CD4-positive, alpha-beta T cell treated with Interleukin-2 at 100 ng/mL for 4 hours (primary cell): ENCODE measurements at regions not wholly inside any gene's neighbourhood (a gene's known extent, or its start where the extent isn't known, plus 50 kb on each side); places are given as distances from the start of the nearest gene placed in this dataset.
"Not testable (repeated sequence)": the region's sequence is repeated elsewhere in the genome, so short reads cannot be mapped to it uniquely, and the experiment has no call there.

Source experiments
- DNase-seq: peaks from one replicate; pipeline ENCODE4 v3.0.0-alpha.2; 2020; ENCODE audit warnings: low spot score

DNA sequence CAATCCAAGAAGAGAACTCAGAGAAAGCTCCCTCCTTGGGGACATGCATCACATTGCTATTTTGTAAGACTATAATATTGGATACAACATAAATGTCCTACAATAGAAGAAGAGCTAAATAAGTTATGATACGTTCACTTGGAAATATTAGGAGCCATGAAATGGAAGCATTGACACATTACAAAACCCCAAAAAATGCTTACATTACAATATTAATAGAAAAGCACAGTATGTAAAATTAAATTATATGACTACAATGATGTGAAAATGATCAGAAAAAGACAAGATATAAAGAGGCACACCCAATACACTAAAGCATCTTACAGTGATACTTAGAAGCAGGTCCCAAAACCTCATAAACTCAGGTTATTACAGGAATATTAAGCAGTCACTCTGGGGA lies 694.1 kb downstream of the TOX3 start:
- DNase-seq: no peak

DNA sequence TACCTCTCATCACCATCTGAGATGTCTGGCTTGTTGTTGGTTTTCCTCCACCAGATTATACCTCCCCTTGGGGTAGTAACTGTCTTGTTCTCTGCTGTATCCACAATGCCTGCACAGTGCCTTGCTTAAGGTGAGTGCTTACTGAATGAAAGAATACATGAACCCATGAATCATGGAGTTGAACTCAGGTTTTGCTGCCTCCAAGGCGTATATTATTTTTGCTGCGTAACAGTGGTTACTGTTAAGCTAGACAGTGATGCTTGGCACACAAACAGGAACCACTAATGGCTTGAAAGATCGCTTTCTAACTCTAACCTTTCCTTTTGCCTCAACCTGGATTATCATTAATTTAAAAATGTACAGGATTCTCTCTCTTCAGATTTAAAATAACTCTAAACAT lies 695.8 kb downstream of the TOX3 start:
- DNase-seq: no peak

DNA sequence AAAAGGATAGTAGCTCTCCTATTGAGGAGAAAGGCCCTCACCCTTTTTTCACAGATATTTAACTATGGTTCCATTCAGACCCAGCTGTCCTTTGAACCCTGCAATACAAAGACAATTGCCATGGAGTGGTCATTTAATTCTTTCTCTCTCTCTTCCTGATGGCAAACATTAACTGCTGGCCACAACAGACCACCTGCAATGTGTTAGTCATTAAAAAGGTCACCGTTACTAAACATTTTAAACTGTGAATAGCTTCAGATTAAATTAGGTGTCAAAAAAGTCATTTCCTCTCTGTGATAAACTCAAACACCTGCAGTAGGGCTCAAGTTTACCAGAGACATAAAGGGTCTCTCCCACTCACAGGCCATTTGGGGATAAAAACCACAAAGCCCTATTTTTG lies 697.2 kb downstream of the TOX3 start:
- no peak for DNase-seq

DNA sequence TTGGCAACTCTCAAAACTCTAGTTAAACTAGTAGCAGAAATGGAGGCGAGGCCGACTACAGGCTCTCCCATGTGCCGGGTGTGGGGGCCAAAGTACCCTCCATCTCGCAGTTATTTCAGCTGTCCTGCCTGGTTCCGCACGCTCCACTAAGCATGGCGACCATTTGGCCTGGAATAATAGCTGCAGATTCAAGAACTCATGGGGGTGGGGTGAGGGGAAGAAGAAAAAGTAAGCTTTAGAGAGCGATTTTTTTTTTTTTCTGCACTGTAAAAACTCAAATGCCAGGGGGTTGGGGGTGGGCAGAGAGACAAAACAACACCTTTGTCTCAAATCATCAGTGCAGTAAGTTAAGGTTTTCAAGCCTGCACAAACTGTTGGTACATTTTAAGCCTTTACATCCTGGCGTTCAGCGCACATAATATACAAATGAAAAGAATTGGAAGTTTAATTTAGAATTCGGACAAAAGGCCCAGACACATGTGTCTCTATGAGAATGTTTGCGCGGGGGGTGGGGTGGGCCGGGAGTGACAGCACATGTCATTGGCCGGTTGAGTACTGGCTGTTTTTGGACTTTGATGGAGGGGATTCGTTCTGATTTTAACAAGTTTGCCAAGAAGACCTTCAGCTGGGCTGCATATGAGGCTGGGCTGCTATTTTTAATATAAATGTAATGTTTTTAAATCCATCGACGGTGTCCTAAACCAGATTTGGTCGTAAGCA lies 694.7 kb upstream of the SALL1 start:
- no peak for DNase-seq

DNA sequence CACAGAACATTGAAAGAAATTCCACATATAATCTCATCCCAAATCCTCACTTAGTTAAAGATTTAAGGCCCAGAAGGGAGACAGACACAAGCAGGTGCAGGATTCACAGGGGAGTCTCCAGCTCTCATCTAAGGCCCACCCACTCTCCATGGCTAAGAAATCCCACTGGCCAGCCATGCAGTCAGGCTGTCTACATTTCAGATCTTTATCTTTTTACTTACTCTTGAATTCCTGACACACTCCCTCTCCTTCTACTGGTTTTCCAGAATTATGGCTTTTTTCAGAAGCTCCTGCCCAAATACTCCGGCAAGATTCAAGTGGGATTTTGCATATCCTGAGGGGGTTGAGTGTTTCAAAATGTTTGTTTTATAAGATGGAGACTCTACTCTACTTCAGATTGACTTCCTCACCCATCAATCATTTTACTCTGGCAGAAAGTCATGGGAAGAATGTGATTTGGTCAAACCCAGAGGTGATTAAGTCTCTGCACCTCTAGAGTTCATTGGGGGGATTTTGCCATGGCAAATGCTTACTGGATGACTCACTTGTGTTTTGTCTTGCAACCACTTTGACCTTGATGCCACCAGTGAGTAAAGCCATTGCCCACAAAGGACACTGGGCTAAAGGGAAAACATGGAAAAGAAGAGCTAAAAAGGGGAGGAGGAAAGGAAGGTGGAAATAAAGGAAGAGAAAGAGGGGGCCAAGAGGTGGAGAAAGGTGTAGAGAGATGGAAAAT lies 688.8 kb upstream of the SALL1 start:
- DNase-seq: no peak

DNA sequence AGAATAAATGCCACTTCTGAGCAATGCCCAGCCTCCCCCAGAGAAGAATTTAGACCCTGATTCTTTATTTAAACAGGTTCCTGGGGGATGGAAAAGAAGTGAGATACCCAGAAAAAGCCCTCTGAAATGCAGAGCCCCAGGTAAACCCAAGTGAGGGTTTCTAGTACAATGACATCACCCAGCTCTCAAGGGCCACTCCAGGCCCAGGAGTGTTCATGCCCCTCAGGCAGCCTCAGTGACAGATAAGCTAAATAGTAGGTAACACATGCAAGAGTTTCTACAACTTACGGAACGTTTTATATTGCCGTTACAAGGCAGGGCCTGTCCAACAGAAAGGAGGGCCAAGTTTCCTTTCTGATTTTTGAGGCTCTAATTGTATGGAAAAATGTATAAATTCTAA lies 683.7 kb upstream of the SALL1 start:
- no peak for DNase-seq

DNA sequence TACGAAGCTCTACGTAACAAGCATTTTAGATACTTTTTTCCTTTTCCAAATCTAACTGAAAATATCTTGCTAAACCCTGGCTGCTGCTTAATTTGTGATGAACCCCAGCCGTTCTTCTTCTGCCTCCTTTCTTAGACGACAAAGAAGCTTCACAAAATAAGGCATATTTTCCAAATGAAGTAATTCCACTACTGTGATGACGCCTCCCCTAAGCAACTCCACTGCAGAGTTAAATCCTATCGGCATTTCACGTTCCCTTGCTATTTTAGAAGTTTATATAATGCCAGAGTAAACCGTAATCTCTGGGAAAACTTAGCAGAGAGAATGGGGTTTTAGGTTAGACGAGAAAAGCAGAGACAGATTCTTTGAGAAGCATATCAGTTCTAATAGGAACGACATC lies 683.1 kb upstream of the SALL1 start:
- no peak for DNase-seq

DNA sequence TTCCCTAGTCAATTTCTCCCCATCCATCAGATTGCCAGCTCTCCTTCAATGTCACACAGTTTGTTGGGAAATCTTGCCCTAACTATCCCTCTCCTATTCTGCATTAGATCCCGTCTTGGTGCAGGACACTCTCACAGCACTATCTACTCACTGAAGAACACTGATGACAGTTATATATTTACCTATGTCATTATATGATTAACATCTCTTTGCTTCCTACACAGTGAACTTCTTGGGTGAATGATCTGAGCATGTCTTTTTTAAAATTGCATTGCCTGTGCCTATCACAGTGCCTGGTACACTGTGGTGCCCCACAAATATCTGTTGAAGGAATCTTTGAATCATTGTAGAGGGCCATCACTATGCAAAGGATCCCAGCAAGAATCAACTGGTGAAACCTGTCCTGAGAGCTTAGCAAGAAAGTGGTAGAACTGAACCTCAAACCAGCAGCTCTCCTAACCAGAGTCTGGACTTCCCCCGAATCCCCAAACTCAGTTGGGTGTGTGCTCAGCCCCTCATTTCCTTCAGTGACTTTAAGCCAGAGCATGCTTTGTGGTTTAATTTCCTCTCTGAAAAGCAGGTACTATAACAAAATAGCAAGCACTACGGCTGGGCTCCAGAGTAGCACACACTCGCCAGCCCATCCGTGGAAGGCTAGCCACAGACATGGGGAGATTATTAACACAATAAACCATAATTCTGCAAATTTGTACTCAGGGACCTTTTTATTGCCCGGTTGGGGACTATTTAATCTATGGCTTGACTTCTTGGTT lies 680.7 kb upstream of the SALL1 start:
- no peak for DNase-seq

DNA sequence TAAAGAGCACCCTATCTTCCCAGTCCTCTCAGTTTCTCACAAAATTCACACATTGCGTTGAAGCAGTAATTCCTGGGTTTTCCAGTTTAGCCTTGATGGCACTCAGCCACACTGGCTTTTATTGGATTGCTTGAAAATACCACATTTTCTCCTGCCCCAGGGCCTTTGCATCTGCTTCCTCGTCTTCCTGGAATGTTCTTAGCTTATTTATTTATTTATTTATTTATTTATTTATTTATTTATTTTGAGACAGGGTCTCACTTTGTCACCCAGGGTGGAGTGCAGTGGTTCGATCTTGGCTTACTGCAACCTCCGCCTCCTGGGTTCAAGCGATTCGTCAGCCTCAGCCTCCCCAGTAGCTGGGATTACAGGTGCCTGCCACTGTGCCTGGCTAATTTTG lies 680.0 kb upstream of the SALL1 start:
- not testable (repeated sequence) for DNase-seq

DNA sequence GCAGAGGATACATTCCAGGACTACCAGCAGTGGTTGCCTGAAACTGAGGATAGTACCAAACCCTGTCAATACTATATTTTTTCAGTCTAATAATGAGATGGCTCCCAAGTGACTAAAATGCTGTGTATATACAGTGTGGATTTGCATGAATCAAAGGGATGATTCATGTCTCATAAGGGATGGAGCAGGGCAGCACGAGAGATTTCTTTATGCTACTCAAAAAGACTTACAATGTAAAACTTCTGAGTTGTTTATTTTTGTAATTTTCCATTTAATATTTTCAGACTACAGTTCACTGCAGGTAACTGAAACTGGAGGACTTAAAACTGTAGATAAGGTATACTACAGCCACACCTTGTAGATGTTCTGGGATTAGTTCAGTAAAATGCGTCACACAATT lies 674.7 kb upstream of the SALL1 start:
- no peak for DNase-seq

DNA sequence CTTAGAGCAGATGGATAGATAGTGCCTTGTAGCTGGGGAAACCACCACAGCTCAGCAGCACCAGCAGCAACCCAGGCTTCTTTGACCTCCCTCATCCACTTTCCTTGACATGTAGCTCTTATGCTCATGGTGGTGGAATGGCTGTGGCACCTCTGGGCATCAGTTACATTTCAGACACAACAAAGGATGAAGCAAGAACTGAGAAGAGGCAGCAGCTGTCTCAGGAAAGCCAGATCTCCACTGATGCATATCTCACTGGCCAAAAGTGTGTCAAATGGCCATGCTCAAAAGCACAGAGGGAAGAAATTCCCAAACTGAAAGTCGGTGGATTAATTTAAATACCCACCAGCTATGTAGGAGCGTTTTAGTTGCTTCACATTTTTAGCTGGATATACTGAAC lies 671.4 kb upstream of the SALL1 start:
- DNase-seq: no peak

DNA sequence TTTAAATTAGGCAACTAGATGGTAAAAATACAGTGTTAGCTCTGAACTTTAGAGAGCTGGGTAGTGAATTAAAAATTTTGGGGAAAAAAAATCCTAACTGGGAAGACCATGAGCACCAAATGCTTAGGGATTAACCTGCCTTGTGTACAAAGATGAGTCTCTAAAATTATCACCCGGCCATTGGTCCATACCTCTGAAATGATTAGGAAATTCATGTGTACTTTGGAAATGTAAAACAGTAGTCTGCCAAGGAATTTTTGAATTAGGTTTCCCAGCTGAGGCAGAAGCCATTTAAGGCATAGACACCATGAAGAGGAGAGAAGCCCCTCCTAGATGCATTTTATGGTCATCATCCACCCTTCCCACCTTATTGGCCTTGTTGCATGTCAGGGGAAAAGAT lies 670.5 kb upstream of the SALL1 start:
- no peak for DNase-seq

DNA sequence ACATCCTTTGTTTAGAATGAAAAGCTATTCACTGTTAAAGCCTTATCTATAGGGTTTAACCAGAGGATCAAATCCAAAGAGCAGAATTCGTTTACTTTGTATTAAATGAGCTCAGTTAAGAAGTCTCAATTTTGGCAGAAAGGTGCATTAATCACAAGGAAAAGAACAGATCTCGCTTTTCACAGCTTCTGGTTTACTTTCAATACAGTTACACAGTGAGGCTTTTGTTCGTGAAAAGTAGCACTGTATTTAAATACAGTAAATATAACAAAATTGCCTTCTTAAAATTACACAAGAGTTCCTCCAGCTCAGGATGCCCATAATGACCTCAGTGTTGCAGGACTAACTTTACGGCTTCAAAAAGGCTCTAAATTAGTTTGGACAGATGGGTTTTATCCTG lies 669.1 kb upstream of the SALL1 start:
- DNase-seq: no peak

DNA sequence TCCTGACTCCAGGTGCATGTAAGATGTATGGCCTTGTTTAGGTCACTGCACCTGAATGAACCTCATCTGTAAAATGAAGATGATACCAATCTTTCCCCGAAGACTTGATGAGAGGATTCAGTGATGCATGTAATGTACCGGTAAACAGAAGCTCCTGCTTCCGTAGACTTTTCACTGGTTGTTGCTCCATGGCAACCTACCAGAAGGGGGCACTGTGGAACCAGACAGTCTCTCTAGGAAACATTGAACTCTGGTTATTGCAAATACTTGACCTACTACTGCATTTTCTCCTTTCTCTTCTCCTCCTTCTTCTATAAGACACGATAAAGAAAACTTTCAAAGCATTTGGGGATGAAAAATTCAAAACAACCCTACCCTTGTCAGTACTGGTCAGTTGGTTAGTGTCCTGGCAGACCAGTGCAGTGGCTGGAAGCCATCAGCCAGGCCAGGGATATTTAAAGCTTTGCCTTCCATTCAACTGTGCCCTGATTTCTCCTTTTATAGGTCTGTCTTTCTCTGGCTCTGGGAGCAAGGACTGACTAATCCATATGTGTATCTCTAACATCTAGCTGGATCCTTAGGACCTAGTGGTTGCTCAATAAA lies 667.4 kb upstream of the SALL1 start:
- no peak for DNase-seq

DNA sequence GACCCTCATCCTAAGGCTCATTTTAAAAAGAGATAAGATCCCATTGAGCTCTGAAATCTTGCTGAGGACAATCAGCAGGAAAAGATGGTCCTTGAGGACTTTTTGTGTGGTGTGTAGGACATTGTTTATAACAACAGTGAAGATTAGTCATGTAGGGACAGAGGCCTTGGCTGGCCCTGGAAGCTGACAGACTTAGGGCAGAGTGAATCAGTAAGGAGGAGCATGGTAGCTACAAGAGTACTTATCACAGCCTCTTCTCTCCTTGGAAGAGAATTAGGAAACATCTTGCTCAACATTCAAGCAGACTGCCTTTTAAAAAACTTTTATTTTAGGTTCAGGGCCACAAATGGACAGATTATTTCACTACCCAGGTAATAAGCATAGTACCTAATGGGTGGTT lies 665.9 kb upstream of the SALL1 start:
- no peak for DNase-seq

DNA sequence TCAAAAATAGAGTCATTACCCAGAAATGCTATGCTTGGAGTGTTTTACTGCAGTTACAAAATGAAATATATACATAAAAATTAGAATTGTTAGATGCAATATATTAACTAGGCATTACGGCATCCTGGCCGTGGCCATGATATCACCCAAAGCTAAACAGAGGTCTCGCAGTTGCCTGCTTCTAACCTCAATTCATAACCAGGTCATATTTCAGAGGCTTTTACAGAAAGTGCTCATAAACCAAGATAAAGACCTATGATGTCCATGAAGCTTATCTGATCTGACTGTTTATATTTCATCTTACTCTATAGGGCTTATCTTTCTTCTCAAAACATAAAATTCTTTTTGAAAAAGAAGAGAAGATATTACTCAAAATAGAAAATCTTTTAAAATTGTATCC lies 664.5 kb upstream of the SALL1 start:
- DNase-seq: no peak

DNA sequence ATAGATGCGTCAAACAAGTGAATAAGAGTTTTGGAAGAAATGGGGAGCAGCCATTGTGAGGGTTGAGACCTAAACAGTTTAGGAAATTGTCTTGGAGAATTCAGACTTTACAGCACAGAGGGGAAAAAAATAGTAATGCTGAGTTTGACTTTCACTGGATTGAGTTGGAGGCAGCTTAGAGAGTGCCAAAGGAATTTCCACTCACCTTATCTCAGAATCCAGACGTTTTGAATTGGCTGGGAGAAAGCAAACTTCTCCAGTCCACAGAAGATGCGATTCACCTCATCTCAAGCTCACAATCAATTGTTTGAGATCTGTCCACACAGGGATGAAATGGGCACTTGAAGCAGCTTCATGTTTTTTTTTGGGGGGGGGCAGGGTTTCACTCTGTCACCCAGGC lies 663.5 kb upstream of the SALL1 start:
- no peak for DNase-seq

DNA sequence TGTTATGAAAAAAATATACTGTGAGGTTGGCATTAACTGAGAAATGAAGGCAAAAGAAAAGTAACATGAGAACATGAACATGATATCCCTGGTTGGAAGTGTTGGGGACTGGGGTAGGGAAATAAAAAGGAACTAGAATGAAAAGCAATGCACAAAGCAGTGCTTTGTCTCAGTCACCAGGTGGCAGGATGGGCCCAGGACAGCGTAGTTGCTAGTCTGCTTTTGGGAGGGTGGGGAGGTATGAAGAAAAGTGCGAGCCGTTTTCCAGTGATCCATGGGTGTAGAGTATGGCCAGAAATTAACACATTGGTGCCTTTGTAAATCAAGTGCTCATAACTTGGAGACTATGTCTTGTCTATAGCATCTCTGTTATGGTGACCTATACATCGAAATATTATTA lies 662.5 kb upstream of the SALL1 start:
- no peak for DNase-seq

DNA sequence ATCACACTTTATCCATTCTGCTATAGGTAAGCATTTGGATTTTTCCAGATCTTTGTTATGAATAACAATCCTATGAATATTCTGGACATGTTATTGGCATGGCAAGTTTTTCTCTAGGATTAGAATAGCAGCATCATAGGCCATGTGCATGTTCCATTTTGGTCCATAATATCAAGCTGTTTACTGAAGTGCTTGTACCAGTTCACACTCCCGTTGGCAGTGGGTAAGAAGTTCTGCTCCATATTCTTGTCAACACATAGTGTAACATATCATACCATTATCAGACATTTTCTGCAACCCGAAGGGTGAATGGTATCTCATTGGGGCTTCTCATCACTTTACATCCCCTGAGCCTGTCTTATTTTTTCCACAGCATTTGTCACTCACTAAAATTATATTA lies 661.9 kb upstream of the SALL1 start:
- DNase-seq: no peak

DNA sequence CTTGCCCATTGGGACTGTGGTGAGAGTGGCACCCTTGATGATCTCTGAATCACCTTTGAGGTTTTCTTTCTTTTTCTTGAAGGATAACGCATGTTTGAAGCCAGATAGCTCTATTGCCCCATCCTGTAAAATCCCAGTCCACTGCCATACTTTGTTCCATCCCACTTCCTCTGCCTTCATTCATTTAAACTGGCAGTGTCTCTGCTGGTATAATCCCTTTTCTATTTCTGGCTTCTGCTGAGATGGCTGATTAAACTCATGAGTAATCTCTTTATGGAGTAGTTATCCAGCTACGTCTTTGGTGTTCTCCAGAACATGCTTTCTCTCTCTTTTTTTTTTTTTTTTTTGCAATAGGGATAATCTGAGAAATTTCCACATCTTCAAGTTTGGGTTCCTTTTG lies 656.5 kb upstream of the SALL1 start:
- no peak for DNase-seq

DNA sequence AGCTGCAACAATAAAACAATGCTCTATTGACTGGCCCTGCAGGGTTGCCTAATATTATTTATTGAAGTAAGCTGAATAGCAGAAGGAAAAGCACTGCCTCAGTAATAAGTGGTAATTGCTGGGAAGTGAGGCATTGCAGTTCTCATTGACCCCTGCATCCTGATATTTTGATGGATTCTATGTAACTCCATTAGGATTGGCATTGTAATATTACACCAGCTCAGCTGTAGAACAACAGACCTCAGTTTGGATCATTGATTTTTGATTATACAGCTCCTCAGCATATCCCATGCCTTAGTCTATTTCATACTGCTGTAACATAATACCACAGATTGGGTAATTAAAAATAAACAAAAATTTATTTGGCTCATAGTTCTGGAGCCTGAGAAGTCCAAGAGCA lies 650.6 kb upstream of the SALL1 start:
- DNase-seq: no peak

DNA sequence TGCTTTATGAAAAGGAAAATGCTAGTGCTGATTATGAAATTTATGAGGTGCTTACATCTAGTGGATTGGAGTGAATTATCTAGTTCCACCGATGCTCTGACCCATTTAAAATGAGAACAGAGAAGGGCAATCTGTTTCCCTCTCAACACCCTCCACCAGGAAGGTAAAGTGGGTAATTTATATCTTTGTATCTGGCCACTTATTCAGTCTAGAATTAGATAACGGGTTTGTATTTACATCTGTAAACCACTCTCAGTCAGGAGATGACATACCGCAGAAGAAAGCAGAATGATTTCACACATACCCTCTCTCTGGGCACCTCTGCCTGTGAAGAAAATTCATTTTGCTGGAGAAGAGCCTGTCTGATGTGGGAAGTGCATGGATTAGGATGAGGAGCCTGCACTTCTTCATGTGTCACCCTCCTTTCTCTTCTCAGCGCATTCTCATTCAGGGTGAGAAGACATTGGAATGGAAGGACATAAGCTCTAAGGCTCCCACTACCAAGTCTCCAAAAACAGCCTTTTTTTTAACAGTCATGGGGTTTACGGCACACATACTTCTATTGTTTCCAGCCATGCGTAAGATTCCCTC lies 646.7 kb upstream of the SALL1 start:
- no peak for DNase-seq
